KMS-11 (cell line): ENCODE measurements at regions not wholly inside any gene's neighbourhood (a gene's known extent, or its start where the extent isn't known, plus 50 kb on each side); places are given as distances from the start of the nearest gene placed in this dataset.

Experiments
- H2AFZ ChIP-seq: fragments of 200-600 bp; sonication (generic); 2 replicates; pipeline ENCODE4 v1.6.1; 2016; ENCODE audit warnings: antibody characterized with exemption, mixed run types, low read depth
- H3K27ac ChIP-seq: fragments of 200-600 bp; sonication (generic); 2 replicates; pipeline ENCODE4 v1.6.1; 2016; ENCODE audit warnings: mild to moderate bottlenecking, mixed run types
- H3K27me3 ChIP-seq: fragments of 200-600 bp; sonication (generic); 2 replicates; pipeline ENCODE4 v1.6.1; 2017; ENCODE audit warnings: mild to moderate bottlenecking, low read depth, mixed run types, moderate library complexity; ENCODE audit not compliant: insufficient read depth
- H3K36me3 ChIP-seq: fragments of 200-600 bp; sonication (generic); 2 replicates; pipeline ENCODE4 v1.6.1; 2017; ENCODE audit warnings: mild to moderate bottlenecking, mixed run types; ENCODE audit not compliant: insufficient read depth
- H3K4me1 ChIP-seq: fragments of 200-600 bp; sonication (generic); 2 replicates; pipeline ENCODE4 v1.6.1; 2016; ENCODE audit warnings: mild to moderate bottlenecking, low read depth, mixed run types; ENCODE audit not compliant: poor library complexity, severe bottlenecking
- H3K4me2 ChIP-seq: fragments of 200-600 bp; sonication (generic); 2 replicates; pipeline ENCODE4 v1.7.0; 2016; ENCODE audit warnings: mild to moderate bottlenecking, mixed run types
- H3K4me3 ChIP-seq: fragments of 200-600 bp; sonication (generic); IDR thresholded peaks from 2 replicates; pipeline ENCODE4 v1.6.1; 2017; ENCODE audit warnings: low read depth, low read length, mixed read lengths; ENCODE audit not compliant: insufficient read depth
- H3K79me2 ChIP-seq: fragments of 200-600 bp; sonication (generic); 2 replicates; pipeline ENCODE4 v1.6.1; 2016; ENCODE audit warnings: low read depth, mixed run types; ENCODE audit not compliant: insufficient read depth
- H3K9ac ChIP-seq: fragments of 200-600 bp; sonication (generic); 2 replicates; pipeline ENCODE4 v1.6.1; 2016; ENCODE audit warnings: mild to moderate bottlenecking, mixed run types
- H4K20me1 ChIP-seq: fragments of 200-600 bp; sonication (generic); 2 replicates; pipeline ENCODE4 v1.6.1; 2016; ENCODE audit warnings: mild to moderate bottlenecking, mixed run types; ENCODE audit not compliant: insufficient read depth
- CTCF ChIP-seq: fragments of 200-600 bp; sonication (generic); conservative IDR thresholded peaks from 2 replicates; pipeline ENCODE4 v1.6.1; 2017; ENCODE audit warnings: low read depth, mild to moderate bottlenecking, antibody characterized with exemption, low read length, moderate library complexity, mixed read lengths

DNA sequence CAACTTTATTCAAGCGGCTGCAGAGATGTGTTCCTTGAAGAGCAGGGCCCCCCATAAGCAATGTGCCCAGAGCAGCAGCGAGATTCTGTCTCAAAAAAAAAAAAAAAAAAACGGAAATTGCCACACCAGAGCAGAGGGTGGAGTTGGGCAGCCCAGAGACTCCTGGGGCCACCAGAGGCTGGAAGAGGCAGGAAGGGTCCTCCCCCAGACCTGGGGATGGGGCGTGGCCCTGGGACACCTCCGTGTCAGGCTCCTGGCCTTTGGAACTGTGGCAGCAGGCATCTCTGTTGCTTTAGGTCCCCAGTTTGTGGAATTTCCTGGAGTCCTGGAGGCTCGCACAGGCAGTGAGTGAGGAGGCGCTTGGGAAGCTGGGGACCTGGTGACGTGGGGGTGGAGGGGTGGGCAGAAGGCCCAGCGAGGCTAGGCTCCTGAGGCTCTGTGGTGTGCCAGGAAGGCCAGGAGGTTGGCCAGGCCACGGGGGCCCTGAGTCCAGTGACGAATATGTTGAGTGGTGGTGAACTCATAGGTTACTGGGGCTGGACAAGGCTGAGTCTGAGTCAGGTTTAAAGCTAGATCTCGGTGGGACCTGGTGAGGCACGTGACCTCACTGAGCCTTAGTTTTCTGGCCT, 735.6 kb downstream of the BRD1 start:
- Histone ChIP-seq H3K4me1 (no peaks in the 10 kb centered on the region), H3K4me2 (no peak overlapping the region), H3K79me2 (no peaks in the 10 kb centered on the region), H3K27ac (no peak overlapping the region), H3K9ac (no peak overlapping the region), H3K27me3 (no peaks in the 10 kb centered on the region; the same call in 1 of the 2 replicates), H2AFZ (no peak overlapping the region), H4K20me1 (no peaks in the 10 kb centered on the region), H3K36me3 (no peaks in the 10 kb centered on the region), H3K4me3 (no peak overlapping the region)
- no peak for TF ChIP-seq CTCF

DNA sequence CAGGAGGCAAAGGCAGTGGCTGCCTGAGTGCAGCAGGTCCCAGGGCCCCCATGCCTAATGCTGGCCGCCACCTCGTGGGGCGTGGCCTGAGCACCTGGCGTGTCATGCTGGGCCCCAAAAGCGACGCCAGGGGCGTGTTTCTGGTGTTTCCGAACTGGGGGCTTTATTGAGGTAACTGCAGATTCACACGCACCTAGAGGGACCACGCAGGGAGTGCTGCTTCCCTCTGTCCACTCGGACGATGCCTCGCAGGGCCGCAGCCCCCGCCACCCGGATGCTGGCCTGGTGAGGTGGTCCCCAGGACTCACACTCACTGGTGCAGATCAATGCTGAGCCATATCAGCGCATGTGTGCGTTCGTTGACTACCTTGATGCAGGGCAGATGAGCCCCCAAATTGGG, 736.2 kb downstream of the BRD1 start:
- H3K36me3 ChIP-seq = no peaks in the 10 kb centered on the region
- H3K79me2 ChIP-seq = no peaks in the 10 kb centered on the region
- no peak overlapping the region for H3K4me2 ChIP-seq
- H3K9ac ChIP-seq = no peak overlapping the region
- no peak overlapping the region for H2AFZ ChIP-seq
- no peak overlapping the region for H3K27ac ChIP-seq
- H4K20me1 ChIP-seq = no peaks in the 10 kb centered on the region
- no peaks in the 10 kb centered on the region for H3K4me1 ChIP-seq
- H3K27me3 ChIP-seq = no peaks in the 10 kb centered on the region; the same call in 1 of the 2 replicates
- no peak overlapping the region for H3K4me3 ChIP-seq
- no peak for TF ChIP-seq CTCF

DNA sequence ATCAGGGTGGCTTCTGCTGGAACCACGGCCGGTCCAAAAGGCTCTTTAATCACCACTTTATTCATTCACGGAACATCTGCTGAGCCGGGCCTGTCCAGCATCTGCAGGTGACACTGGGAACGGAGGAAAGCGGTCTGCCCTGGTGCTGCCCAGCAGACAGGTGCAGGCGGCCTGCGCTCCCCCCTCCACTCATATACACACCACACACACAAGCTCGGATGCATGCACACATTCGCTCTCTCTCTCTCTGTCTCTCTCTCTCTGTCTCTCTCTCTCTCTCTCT, 736.9 kb downstream of the BRD1 start:
- Histone ChIP-seq H3K36me3 (no peaks in the 10 kb centered on the region), H3K4me1 (no peaks in the 10 kb centered on the region), H3K79me2 (no peaks in the 10 kb centered on the region), H3K9ac (no peak overlapping the region), H4K20me1 (no peaks in the 10 kb centered on the region), H3K4me3 (no peak overlapping the region), H3K27me3 (no peaks in the 10 kb centered on the region; the same call in 1 of the 2 replicates), H3K27ac (no peak overlapping the region), H2AFZ (no peak overlapping the region), H3K4me2 (no peak overlapping the region)
- no peak for TF ChIP-seq CTCF

DNA sequence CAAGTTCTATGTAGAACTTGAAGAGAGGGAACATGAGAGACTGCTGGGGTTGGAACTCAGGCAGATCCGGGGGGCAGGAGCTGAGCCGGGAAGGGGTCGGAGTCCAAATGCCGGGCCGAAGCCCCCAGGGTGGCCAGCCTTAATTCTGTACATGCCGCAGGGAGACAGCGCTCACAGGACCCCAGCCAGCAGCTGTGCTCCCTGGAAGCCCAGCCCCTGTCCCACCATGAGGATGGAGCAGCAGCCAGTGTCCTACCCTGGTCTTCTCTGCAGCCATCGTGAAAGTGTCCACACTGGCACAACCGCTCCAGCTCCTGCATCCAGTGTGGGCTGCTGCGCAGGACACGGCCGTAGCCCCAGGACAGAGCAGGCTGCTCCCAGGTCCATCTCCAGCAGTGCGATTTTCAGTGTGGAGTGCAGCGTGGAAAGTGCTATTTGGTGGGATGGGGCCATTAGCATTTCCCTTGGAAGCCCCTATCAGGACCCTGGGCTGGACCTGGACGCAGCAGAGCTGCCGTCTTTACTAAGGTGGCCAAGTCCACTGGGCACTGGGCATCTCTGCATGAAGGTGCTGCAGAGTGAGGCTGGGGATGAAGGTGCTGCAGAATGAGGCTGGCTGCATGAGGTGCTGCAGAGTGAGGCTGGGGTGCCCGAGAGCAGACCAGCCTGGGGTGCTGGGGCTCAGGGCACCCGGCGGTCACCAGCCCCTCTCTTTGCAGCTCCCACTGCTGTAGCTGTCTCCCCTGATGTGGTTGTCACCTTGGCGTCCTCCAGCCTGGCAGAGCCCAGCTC, 737.4 kb downstream of the BRD1 start:
- no peak overlapping the region for H2AFZ ChIP-seq
- TF ChIP-seq CTCF = no peak
- H3K27ac ChIP-seq = no peak overlapping the region
- H3K79me2 ChIP-seq = no peaks in the 10 kb centered on the region
- H3K4me2 ChIP-seq = no peak overlapping the region
- no peaks in the 10 kb centered on the region for H3K4me1 ChIP-seq
- no peak overlapping the region for H3K4me3 ChIP-seq
- H3K27me3 ChIP-seq = no peaks in the 10 kb centered on the region; the same call in 1 of the 2 replicates
- no peak overlapping the region for H3K9ac ChIP-seq
- H4K20me1 ChIP-seq = no peaks in the 10 kb centered on the region
- H3K36me3 ChIP-seq = no peaks in the 10 kb centered on the region
